Ovary (tissue), 7 donors: ENCODE measurements at regions not wholly inside any gene's neighbourhood (a gene's known extent, or its start where the extent isn't known, plus 50 kb on each side); places are given as distances from the start of the nearest gene placed in this dataset.
"Not testable (repeated sequence)": the region's sequence is repeated elsewhere in the genome, so short reads cannot be mapped to it uniquely, and the experiment has no call there.

Source experiments
- DNase-seq, 5 donors: peaks; one replicate each; pipeline ENCODE4 v3.0.0-alpha.2; 2019 to 2020
- H3K27ac ChIP-seq, 2 donors: fragments of 200-600 bp; one replicate each; pipeline versions ENCODE4 v1.5.1 to v1.8.0; 2019 to 2022
- H3K27me3 ChIP-seq: fragments of 200-600 bp; one replicate; pipeline ENCODE4 v1.8.0; 2022
- H3K36me3 ChIP-seq: fragments of 200-600 bp; sonication (generic); one replicate; pipeline ENCODE4 v1.5.1; 2019
- H3K4me1 ChIP-seq: one replicate; pipeline ENCODE4 v1.8.1; 2013; ENCODE audit warnings: mild to moderate bottlenecking, moderate library complexity; ENCODE audit not compliant: insufficient read depth
- H3K4me3 ChIP-seq: fragments of 200-600 bp; sonication (generic); one replicate; pipeline ENCODE4 v1.5.1; 2017
- H3K9me3 ChIP-seq, 2 donors: fragments of 200-600 bp in 1 of 2; sonication (generic) in 1 of 2; one replicate each; pipeline versions ENCODE4 v1.5.1 to v1.8.1; 2013 to 2019; ENCODE audit warnings: mild to moderate bottlenecking in 1 of 2, moderate library complexity in 1 of 2
- CTCF ChIP-seq, 3 donors: fragments of 450-650 bp in 2 of 3; fragments of 200-600 bp in 1 of 3; IDR thresholded peaks; one replicate each; pipeline versions ENCODE4 v1.5.1 to v1.8.0; 2016 to 2022; ENCODE audit warnings: antibody characterized with exemption in 3 of 3, mild to moderate bottlenecking in 1 of 3
- EP300 ChIP-seq: sonication (generic); formaldehyde crosslinking; IDR thresholded peaks from one replicate; pipeline ENCODE4 v1.6.1; 2017; ENCODE audit warnings: antibody characterized with exemption
- POLR2A ChIP-seq: fragments of 450-650 bp; IDR thresholded peaks from one replicate; pipeline ENCODE4 v1.6.1; 2017; ENCODE audit warnings: antibody characterized with exemption, mild to moderate bottlenecking, moderate library complexity
- WGBS, 3 donors: extraction: QIAGEN DNeasy Blood & Tissue Kit in 1 of 3; methylation state at CpG; one replicate each; pipeline versions ENCODE4 v1.1.5 to v1.1.7; 2013 to 2017; 5-methylcytosine and 5-hydroxymethylcytosine counted together
- intact Hi-C, 4 donors: fragments of 100-400 bp; cut with DNase I; formaldehyde crosslinking; loops; one replicate each; pipeline versions ENCODE4 v1.11.0 to v1.15.1; 2022 to 2023
- donor health status: DM: no; HTN: no; CAD: no; lungs with moderate emphysema.
- donor health status: DM: no; HTN: no; CAD: no.
- donor health status: Bipolar disorder and iron deficiency.
- donor health status: DM: no; HTN: no; CAD: no.
- donor health status: DM: yes; HTN: yes; CAD: no.

DNA sequence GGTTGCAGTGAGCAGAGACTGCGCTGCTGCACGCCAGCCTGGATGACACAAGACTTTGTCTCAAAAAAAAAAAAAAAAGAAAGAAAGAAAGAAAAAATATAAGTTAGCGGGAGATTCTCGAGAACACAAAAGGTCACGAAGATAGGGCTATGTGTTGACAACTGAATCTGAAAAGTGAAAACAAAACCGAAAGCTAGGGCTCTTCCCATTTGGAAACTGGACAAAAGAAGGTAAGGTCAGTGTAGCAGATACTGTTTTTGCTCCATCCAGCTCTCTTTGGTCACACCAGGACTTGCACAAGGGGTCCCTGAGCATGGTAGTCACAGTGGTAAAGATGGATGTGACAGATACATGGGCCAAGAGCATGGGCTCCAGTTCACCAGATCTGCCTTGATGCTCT lies 60.4 kb upstream of the MAP10 start:
- intact Hi-C loops = no loop called here
- H3K4me3 ChIP-seq = no peak overlapping the region
- H3K27ac ChIP-seq = no peak overlapping the region
- no peaks in the 10 kb centered on the region for H3K9me3 ChIP-seq
- WGBS, 3 donors = 92 to 96% (median 92%) methylated on average over 6 of the region's 6 CpGs
- H3K27me3 ChIP-seq = no peaks in the 10 kb centered on the region
- no peaks in the 10 kb centered on the region for H3K4me1 ChIP-seq
- DNase-seq = no peak
- TF ChIP-seq EP300 (no peak), CTCF (IDR thresholded peaks at IDR 0.05) (no peak), POLR2A (no peak)
- no peaks in the 10 kb centered on the region for H3K36me3 ChIP-seq

DNA sequence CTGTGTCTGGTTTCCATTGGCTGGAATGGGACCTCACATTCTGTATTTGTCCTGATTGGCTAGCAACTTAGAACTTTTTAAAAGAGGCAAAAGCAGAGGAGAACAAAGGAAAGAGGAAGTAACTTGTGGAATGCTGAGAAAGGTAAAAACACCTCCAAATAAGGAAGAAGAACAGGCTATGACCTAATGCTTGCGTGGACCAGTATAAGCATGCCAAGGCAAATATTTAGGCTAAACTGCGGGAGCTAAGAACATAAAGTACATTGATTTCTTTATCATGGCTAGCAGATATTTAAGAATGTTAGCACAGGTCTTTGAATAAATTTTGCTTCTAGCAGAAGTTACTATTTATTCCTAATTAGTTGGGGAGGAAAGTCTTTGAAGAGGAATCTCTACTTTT lies 59.5 kb upstream of the MAP10 start:
- intact Hi-C loops, H3K4me1 ChIP-seq, H3K27ac ChIP-seq, H3K4me3 ChIP-seq, H3K9me3 ChIP-seq, H3K36me3 ChIP-seq, H3K27me3 ChIP-seq, DNase-seq: not testable (repeated sequence)
- 39 to 59% (median 52%) methylated on average over 2 of the region's 2 CpGs for WGBS, 3 donors

GRCh38 chr1:232748910-232749368 lies 56.3 kb upstream of the MAP10 start:
- DNase-seq = no peak
- no peak overlapping the region for H3K27ac ChIP-seq
- TF ChIP-seq EP300 (no peak), POLR2A (no peak), CTCF (IDR thresholded peaks at IDR 0.05) (no peak)
- 82 to 85% (median 83%) methylated on average over 8 of the region's 8 CpGs for WGBS, 3 donors
- no peak overlapping the region for H3K4me3 ChIP-seq
- H3K9me3 ChIP-seq = no peaks in the 10 kb centered on the region
- intact Hi-C loops = no loop called here
- H3K36me3 ChIP-seq = no peaks in the 10 kb centered on the region
- no peaks in the 10 kb centered on the region for H3K27me3 ChIP-seq
- no peaks in the 10 kb centered on the region for H3K4me1 ChIP-seq

DNA sequence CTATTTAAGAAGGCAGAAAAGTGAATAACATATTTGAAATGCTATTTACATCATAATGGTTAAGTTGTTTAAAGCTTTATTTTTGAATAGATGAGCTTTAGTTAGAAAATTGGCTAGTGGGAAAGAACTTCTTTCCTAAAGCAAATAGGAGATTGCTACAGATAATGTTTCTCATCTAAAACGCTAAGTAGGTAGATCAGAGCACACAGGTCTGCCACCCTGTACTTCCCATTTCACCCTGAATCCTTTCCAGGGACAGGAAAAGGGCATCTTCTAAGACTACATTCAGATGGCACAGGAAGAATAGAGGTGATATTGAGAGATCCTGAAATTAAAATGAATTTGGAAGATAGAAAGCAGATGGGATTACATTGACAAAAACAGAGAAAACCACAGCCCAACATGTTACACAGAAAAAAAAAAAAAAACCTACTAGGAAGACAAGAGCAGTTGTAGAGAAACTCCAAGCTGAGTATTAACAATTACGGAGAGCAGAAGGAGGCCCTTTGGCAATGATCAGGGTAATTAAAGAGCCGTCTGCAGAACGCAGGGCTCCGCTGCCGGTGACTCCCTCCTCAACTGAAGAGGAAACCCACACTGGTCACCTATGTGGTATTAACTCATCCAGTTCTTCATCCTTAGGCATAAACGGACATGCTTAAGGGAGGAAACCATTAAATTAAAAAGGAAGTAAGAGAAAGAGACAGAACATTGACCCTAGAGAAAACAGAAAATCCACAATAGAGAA lies 53.6 kb upstream of the MAP10 start:
- intact Hi-C loops = no loop called here
- H3K27me3 ChIP-seq = no peaks in the 10 kb centered on the region
- no peaks in the 10 kb centered on the region for H3K36me3 ChIP-seq
- H3K4me3 ChIP-seq = no peak overlapping the region
- no peaks in the 10 kb centered on the region for H3K9me3 ChIP-seq
- TF ChIP-seq CTCF (IDR thresholded peaks at IDR 0.05) (no peak), EP300 (no peak)
- H3K4me1 ChIP-seq = no peaks in the 10 kb centered on the region
- WGBS, 3 donors = 23 to 37% (median 31%) methylated on average over 7 of the region's 7 CpGs
- H3K27ac ChIP-seq = no peak overlapping the region
- no peak for DNase-seq

- no peaks in the 10 kb centered on the region for H3K36me3 ChIP-seq
- WGBS, 3 donors = 15 to 38% (median 24%) methylated on average over 1 of the region's 1 CpG
- TF ChIP-seq EP300 (no peak), POLR2A (no peak), CTCF (IDR thresholded peaks at IDR 0.05) (no peak)
- H3K4me1 ChIP-seq = no peaks in the 10 kb centered on the region
- intact Hi-C loops = no loop called here
- no peaks in the 10 kb centered on the region for H3K9me3 ChIP-seq
- H3K4me3 ChIP-seq = no peak overlapping the region
- no peaks in the 10 kb centered on the region for H3K27me3 ChIP-seq
- no peak overlapping the region for H3K27ac ChIP-seq
- DNase-seq = no peak
These were observed 52.9 kb upstream of the MAP10 start for GRCh38 chr1:232752365-232752764.
